LNCaP clone FGC (cell line): ENCODE measurements at regions not wholly inside any gene's neighbourhood (a gene's known extent, or its start where the extent isn't known, plus 50 kb on each side); places are given as distances from the start of the nearest gene placed in this dataset.

Experiments used
- DNase-seq: peaks from one replicate; pipeline ENCODE4 v3.0.0-alpha.2; 2011; ENCODE audit warnings: low read depth
- H3K4me3 ChIP-seq: 2 replicates; pipeline ENCODE4 v1.5.1; 2011; ENCODE audit warnings: mild to moderate bottlenecking, low read depth, low read length, control low read depth
- TF ChIP-seq, protein P1 (sequence below): IDR thresholded peaks from 2 replicates; pipeline ENCODE4 v1.5.1; 2012; ENCODE audit warnings: mild to moderate bottlenecking; ENCODE audit not compliant: control insufficient read depth, insufficient read depth; ENCODE audit errors: extremely low read depth

DNA sequence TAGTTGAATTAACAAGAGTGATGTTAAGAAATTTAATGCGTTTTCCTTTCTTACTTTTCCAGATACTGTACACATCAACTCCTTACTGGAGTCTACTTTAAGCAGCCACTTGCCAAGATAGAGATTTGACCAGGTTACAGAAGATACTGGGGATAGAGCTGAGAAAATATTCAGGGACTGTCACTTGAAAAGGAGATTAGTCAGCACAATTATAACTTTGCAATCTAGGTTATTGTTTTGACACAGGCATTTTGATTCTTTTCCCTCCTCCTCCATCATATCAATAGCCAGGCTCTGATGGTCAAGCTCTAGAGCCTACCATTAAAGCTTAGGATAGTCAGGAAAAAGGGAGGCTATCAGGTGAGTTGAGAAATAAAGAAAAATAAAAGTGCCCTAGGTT, 345.9 kb upstream of the ITGA1 start:
- H3K4me3 ChIP-seq = no peak overlapping the region
- DNase-seq = no peak
- TF ChIP-seq, protein P1, sequence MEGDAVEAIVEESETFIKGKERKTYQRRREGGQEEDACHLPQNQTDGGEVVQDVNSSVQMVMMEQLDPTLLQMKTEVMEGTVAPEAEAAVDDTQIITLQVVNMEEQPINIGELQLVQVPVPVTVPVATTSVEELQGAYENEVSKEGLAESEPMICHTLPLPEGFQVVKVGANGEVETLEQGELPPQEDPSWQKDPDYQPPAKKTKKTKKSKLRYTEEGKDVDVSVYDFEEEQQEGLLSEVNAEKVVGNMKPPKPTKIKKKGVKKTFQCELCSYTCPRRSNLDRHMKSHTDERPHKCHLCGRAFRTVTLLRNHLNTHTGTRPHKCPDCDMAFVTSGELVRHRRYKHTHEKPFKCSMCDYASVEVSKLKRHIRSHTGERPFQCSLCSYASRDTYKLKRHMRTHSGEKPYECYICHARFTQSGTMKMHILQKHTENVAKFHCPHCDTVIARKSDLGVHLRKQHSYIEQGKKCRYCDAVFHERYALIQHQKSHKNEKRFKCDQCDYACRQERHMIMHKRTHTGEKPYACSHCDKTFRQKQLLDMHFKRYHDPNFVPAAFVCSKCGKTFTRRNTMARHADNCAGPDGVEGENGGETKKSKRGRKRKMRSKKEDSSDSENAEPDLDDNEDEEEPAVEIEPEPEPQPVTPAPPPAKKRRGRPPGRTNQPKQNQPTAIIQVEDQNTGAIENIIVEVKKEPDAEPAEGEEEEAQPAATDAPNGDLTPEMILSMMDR = no peak

DNA sequence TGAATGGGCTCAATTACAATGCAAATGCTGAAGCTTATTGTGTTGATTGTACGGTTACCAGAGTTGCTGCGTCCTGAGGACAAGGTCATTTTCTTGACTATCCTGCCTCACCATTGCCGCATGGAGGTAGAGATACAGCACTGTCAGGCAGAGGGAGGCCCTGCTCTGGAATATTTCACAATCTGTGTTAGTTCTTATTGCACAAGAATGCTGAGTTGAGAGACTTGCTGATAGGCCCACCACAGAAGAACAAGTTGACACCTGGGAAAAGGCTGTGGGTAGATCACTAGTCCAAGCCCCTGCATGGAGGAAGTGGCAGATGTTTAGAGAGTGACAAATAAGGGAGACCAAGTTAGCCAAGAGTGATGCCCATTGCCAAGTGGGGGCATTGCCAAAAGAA, 344.5 kb upstream of the ITGA1 start:
- TF ChIP-seq, protein P1 = no peak
- no peak for DNase-seq
- H3K4me3 ChIP-seq = no peak overlapping the region

DNA sequence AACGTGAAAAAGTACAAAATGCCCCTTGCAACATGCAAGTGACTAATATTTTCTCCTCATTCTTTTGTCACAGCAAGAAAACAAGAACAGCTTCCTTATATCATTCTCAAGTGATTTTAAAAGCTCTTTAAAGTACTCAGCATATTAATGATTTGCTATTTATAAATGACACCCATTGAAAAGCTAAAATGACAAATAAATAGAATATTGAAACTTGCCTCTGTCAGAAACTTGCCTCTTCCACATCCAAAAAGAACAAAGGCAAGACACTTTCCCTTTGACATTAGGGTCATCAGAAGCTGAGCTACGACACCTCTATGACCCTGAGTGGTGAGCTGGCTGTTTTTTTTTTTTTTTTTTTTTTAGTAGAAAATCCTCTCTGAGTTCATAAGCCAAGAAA, 339.6 kb upstream of the ITGA1 start:
- DNase-seq = no peak
- H3K4me3 ChIP-seq = no peak overlapping the region
- TF ChIP-seq, protein P1 = no peak

DNA sequence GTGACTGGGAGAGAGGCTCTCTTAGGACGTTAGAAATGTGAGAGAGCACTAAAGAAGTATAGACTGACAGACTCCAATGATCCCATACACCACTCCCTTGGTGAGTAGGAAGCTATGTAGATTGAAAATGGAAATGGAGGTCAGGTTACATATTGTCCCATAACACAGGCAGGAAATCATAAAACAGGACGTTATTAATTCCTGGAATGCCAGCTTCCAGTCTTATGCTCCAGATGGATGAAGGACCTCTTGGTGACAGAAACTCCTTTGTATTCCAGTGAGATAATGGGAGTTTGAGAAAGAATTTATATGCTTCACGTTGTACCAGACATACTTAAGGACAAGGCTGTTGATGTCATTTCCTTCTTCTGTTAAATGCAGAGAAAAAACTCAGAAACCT, 338.2 kb upstream of the ITGA1 start:
- no peak overlapping the region for H3K4me3 ChIP-seq
- TF ChIP-seq, protein P1 = no peak
- no peak for DNase-seq

DNA sequence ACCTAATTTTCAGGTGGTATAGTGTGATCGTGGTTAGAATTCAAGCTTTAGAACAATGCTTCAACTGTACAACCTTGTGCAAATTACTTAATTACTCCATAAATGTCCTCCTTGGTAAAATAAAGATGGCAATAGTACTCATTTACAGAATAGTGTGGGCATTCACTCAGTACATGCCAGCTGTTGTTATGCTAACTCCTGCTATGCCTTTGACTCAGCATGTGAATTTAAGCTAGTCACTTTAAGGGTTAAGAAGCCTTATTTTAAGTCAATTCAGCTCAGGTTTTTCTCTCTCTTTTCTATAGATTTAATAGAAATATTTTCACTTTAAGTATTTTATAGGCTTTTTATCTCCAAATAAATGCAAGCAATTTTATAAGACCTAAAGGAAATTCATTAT, 335.6 kb upstream of the ITGA1 start:
- TF ChIP-seq, protein P1 = no peak
- no peak for DNase-seq
- H3K4me3 ChIP-seq = no peak overlapping the region

DNA sequence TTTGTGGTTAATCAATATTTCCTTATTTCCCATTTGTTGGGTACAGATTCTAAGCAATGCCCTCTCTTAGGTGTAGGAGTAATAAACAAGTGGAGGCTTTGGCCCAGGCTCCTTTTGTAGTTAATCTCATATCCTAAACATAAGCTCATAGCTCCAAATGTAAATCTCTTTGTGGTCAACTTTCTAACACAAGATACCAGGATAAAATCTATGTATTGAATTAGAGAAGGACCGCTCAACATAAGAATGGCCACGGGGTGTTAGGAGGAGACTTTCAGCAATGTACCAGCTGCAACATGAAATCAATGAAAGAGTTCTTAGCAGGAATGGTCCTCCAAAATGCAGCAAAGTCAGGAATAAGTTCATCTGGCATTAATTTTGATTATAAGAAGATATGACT, 334.5 kb upstream of the ITGA1 start:
- TF ChIP-seq, protein P1 = no peak
- H3K4me3 ChIP-seq = no peak overlapping the region
- no peak for DNase-seq

DNA sequence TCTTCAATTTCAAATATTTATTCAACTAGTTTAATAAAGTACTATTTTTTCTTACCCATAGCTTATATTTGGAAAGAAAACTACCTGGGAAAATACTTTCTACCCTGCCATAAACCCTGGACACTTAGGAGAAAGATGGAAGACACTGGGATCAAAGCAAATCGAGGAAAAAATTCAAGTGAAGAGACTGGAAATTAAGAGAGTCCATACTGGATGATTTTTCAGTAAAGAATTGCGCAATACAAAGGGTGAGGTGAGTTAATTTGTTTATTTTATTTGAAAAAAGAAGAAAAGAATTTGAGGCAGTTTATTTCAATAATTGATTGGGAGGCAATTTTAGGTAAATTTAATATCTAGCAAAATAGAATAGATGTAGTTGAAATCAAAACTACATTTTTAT, 331.8 kb upstream of the ITGA1 start:
- TF ChIP-seq, protein P1 = no peak
- H3K4me3 ChIP-seq = no peak overlapping the region
- no peak for DNase-seq
